ENCODE measurements at regions not wholly inside any gene's neighbourhood (a gene's known extent, or its start where the extent isn't known, plus 50 kb on each side); places are given as distances from the start of the nearest gene placed in this dataset.

GRCh38 chr15:39359771-39360170 lies 221.1 kb upstream of the THBS1 start:
- WGBS, 2 donors (ENCODE audit: extremely low coverage in 2 of 2, insufficient read length in 2 of 2, insufficient replicate concordance in 1 of 2): no CpG with 5 or more reads among the region's 3 CpGs
- no peak overlapping the region for H2BK5ac ChIP-seq (ENCODE audit: low read length)
- no peak for DNase-seq (ENCODE audit: low spot score)
- H2AK5ac ChIP-seq (ENCODE audit: low read depth, low read length): no peak overlapping the region
- H3K79me1 ChIP-seq (ENCODE audit: low read depth, low read length): no peaks in the 10 kb centered on the region
- peaks cover 0 to 3% (median 0%) of the 10 kb centered on the region in 3 experiments for H3K27me3 ChIP-seq (ENCODE audit: control insufficient read depth in 3 of 3, insufficient read depth in 3 of 3, low read depth in 1 of 3, low read length in 3 of 3)
- no peak overlapping the region for H3K27ac ChIP-seq (replicated peaks; ENCODE audit: low read length)
- H3K18ac ChIP-seq (ENCODE audit: low read length): no peak overlapping the region
- H3K4me3 ChIP-seq (ENCODE audit: low read length in 2 of 2): no peak overlapping the region
- H3K36me3 ChIP-seq (replicated peaks in 1 of 2; ENCODE audit: control insufficient read depth in 2 of 2, insufficient read depth in 2 of 2, low read length in 2 of 2): no peaks in the 10 kb centered on the region
- H4K91ac ChIP-seq (ENCODE audit: low read depth, low read length, poor library complexity): no peak overlapping the region
- H3K9me3 ChIP-seq (replicated peaks in 1 of 2; ENCODE audit: control insufficient read depth in 2 of 2, insufficient read depth in 1 of 2, low read depth in 1 of 2, low read length in 2 of 2): no peaks in the 10 kb centered on the region
- no peak overlapping the region for H2BK15ac ChIP-seq (ENCODE audit: low read length)
- H4K8ac ChIP-seq (ENCODE audit: low read depth, low read length): no peak overlapping the region
- no peaks in the 10 kb centered on the region for H3K4me1 ChIP-seq (ENCODE audit: control insufficient read depth in 2 of 2, insufficient read depth in 1 of 2, low read depth in 1 of 2, low read length in 2 of 2)
- H3K14ac ChIP-seq (ENCODE audit: low read length): no peak overlapping the region
- no peak overlapping the region for H2AFZ ChIP-seq (ENCODE audit: low read length)
- H3K4ac ChIP-seq (ENCODE audit: low read length): no peak overlapping the region
- H3K9ac ChIP-seq (ENCODE audit: low read depth, low read length, poor library complexity): no peak overlapping the region
- no peak overlapping the region for H2BK120ac ChIP-seq (ENCODE audit: low read depth, low read length)
- no peak overlapping the region for H3K4me2 ChIP-seq (ENCODE audit: insufficient read depth, low read length, poor library complexity, severe bottlenecking)
- no peak overlapping the region for H2BK12ac ChIP-seq (ENCODE audit: low read length)
- no peak overlapping the region for H3K23ac ChIP-seq (ENCODE audit: low read depth, low read length, poor library complexity)

DNA sequence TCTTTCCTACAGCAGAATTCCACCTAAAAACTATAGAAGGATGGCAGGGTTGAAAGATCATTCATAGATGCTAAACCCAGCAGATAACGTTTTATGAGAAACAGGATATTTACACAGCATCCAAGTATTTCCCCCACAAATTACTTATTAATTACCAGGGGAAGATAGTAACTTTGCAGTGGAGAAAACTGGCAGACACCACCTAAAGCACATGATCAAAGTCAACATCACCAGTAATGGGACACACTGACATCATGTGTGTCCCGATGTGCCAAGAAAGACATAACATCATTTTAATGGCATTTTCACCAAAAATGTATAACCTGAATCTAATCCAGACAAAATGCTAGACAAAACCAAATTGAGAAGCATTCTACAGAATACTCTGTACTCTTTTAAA lies 220.4 kb upstream of the THBS1 start:
- no peak for DNase-seq (ENCODE audit: low spot score)
- Histone ChIP-seq H3K4me1 (ENCODE audit: control insufficient read depth in 2 of 2, insufficient read depth in 1 of 2, low read depth in 1 of 2, low read length in 2 of 2) (no peaks in the 10 kb centered on the region), H2BK120ac (ENCODE audit: low read depth, low read length) (no peak overlapping the region), H2AFZ (ENCODE audit: low read length) (no peak overlapping the region), H3K9ac (ENCODE audit: low read depth, low read length, poor library complexity) (no peak overlapping the region), H3K14ac (ENCODE audit: low read length) (no peak overlapping the region), H3K79me1 (ENCODE audit: low read depth, low read length) (no peaks in the 10 kb centered on the region), H4K91ac (ENCODE audit: low read depth, low read length, poor library complexity) (no peak overlapping the region), H3K36me3 (replicated peaks in 1 of 2; ENCODE audit: control insufficient read depth in 2 of 2, insufficient read depth in 2 of 2, low read length in 2 of 2) (no peaks in the 10 kb centered on the region), H2AK5ac (ENCODE audit: low read depth, low read length) (no peak overlapping the region), H3K18ac (ENCODE audit: low read length) (no peak overlapping the region), H2BK15ac (ENCODE audit: low read length) (no peak overlapping the region), H3K9me3 (replicated peaks in 1 of 2; ENCODE audit: control insufficient read depth in 2 of 2, insufficient read depth in 1 of 2, low read depth in 1 of 2, low read length in 2 of 2) (no peaks in the 10 kb centered on the region), H2BK12ac (ENCODE audit: low read length) (no peak overlapping the region), H3K4me2 (ENCODE audit: insufficient read depth, low read length, poor library complexity, severe bottlenecking) (no peak overlapping the region), H3K23ac (ENCODE audit: low read depth, low read length, poor library complexity) (no peak overlapping the region), H3K27me3 (ENCODE audit: control insufficient read depth in 3 of 3, insufficient read depth in 3 of 3, low read depth in 1 of 3, low read length in 3 of 3) (peaks cover 0 to 2% (median 0%) of the 10 kb centered on the region in 3 experiments), H3K4me3 (ENCODE audit: low read length in 2 of 2) (no peak overlapping the region), H3K4ac (ENCODE audit: low read length) (no peak overlapping the region), H2BK5ac (ENCODE audit: low read length) (no peak overlapping the region), H3K27ac (replicated peaks; ENCODE audit: low read length) (no peak overlapping the region), H4K8ac (ENCODE audit: low read depth, low read length) (no peak overlapping the region)
- no CpG with 5 or more reads among the region's 2 CpGs for WGBS, 2 donors (ENCODE audit: extremely low coverage in 2 of 2, insufficient read length in 2 of 2, insufficient replicate concordance in 1 of 2)

- Histone ChIP-seq H3K4me2 (ENCODE audit: insufficient read depth, low read length, poor library complexity, severe bottlenecking) (no peak overlapping the region), H2AK5ac (ENCODE audit: low read depth, low read length) (no peak overlapping the region), H2BK120ac (ENCODE audit: low read depth, low read length) (no peak overlapping the region), H3K27ac (replicated peaks; ENCODE audit: low read length) (no peak overlapping the region), H2AFZ (ENCODE audit: low read length) (no peak overlapping the region), H4K91ac (ENCODE audit: low read depth, low read length, poor library complexity) (no peak overlapping the region), H3K23ac (ENCODE audit: low read depth, low read length, poor library complexity) (no peak overlapping the region), H4K8ac (ENCODE audit: low read depth, low read length) (no peak overlapping the region), H3K9me3 (replicated peaks in 1 of 2; ENCODE audit: control insufficient read depth in 2 of 2, insufficient read depth in 1 of 2, low read depth in 1 of 2, low read length in 2 of 2) (no peaks in the 10 kb centered on the region), H3K27me3 (ENCODE audit: control insufficient read depth in 3 of 3, insufficient read depth in 3 of 3, low read depth in 1 of 3, low read length in 3 of 3) (no peaks in the 10 kb centered on the region), H2BK15ac (ENCODE audit: low read length) (no peak overlapping the region), H3K9ac (ENCODE audit: low read depth, low read length, poor library complexity) (no peak overlapping the region), H3K4ac (ENCODE audit: low read length) (no peak overlapping the region), H3K4me3 (ENCODE audit: low read length in 2 of 2) (no peak overlapping the region), H2BK5ac (ENCODE audit: low read length) (no peak overlapping the region), H2BK12ac (ENCODE audit: low read length) (no peak overlapping the region), H3K36me3 (replicated peaks in 1 of 2; ENCODE audit: control insufficient read depth in 2 of 2, insufficient read depth in 2 of 2, low read length in 2 of 2) (no peaks in the 10 kb centered on the region), H3K79me1 (ENCODE audit: low read depth, low read length) (no peaks in the 10 kb centered on the region), H3K18ac (ENCODE audit: low read length) (no peak overlapping the region), H3K4me1 (ENCODE audit: control insufficient read depth in 2 of 2, insufficient read depth in 1 of 2, low read depth in 1 of 2, low read length in 2 of 2) (no peaks in the 10 kb centered on the region), H3K14ac (ENCODE audit: low read length) (no peak overlapping the region)
- WGBS, 2 donors (ENCODE audit: extremely low coverage in 2 of 2, insufficient read length in 2 of 2, insufficient replicate concordance in 1 of 2): no CpG with 5 or more reads among the region's 3 CpGs
- no peak for DNase-seq (ENCODE audit: low spot score)
Observed at GRCh38 chr15:39361497-39361896, 219.4 kb upstream of the THBS1 start.

DNA sequence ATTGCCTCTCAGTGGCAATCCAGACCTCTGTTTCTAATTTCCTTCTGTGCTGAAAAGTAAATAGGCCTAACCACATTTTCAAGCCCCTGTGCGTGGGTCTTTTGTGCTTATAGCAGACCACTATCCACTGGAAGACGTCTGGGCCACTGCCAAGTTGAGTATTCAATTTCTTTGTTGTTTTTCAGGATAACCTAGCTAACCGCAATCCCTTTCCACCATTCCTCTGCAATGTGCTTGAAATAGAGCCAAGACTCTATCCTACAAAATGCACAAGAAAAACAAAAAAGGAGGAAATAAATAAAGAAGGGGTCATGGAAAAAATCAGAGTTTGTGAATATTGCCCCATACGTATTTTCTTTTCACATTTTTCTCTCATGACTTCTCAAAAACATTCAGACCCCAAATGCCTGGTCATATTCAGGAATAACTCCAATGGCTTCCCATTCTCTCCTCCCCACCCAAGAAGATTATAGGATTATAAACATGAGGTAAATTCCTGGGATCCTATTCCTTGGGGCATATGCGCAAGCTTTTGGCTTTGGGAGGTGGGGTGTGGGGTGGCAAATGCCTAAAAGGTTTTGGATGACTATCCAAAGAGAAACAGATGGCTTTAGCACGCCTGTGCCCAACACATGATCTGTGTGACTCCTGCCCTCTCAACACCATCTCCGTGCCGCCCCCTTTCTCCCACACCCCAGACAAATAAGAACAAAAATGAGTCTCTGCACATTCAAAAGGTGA lies 217.9 kb upstream of the THBS1 start:
- Histone ChIP-seq H4K8ac (ENCODE audit: low read depth, low read length) (no peak overlapping the region), H3K18ac (ENCODE audit: low read length) (no peak overlapping the region), H3K36me3 (replicated peaks in 1 of 2; ENCODE audit: control insufficient read depth in 2 of 2, insufficient read depth in 2 of 2, low read length in 2 of 2) (no peaks in the 10 kb centered on the region), H3K4me3 (ENCODE audit: low read length in 2 of 2) (no peak overlapping the region), H3K9ac (ENCODE audit: low read depth, low read length, poor library complexity) (no peak overlapping the region), H2BK12ac (ENCODE audit: low read length) (no peak overlapping the region), H2BK120ac (ENCODE audit: low read depth, low read length) (no peak overlapping the region), H2BK15ac (ENCODE audit: low read length) (no peak overlapping the region), H3K4me2 (ENCODE audit: insufficient read depth, low read length, poor library complexity, severe bottlenecking) (no peak overlapping the region), H2BK5ac (ENCODE audit: low read length) (no peak overlapping the region), H3K4ac (ENCODE audit: low read length) (no peak overlapping the region), H3K23ac (ENCODE audit: low read depth, low read length, poor library complexity) (no peak overlapping the region), H3K27me3 (ENCODE audit: control insufficient read depth in 3 of 3, insufficient read depth in 3 of 3, low read depth in 1 of 3, low read length in 3 of 3) (no peaks in the 10 kb centered on the region), H3K14ac (ENCODE audit: low read length) (no peak overlapping the region), H4K91ac (ENCODE audit: low read depth, low read length, poor library complexity) (no peak overlapping the region), H2AK5ac (ENCODE audit: low read depth, low read length) (no peak overlapping the region), H3K27ac (replicated peaks; ENCODE audit: low read length) (no peak overlapping the region), H3K4me1 (ENCODE audit: control insufficient read depth in 2 of 2, insufficient read depth in 1 of 2, low read depth in 1 of 2, low read length in 2 of 2) (no peaks in the 10 kb centered on the region), H3K79me1 (ENCODE audit: low read depth, low read length) (no peaks in the 10 kb centered on the region), H2AFZ (ENCODE audit: low read length) (no peak overlapping the region), H3K9me3 (replicated peaks in 1 of 2; ENCODE audit: control insufficient read depth in 2 of 2, insufficient read depth in 1 of 2, low read depth in 1 of 2, low read length in 2 of 2) (no peaks in the 10 kb centered on the region)
- no peak for DNase-seq (ENCODE audit: low spot score)
- no CpG with 5 or more reads among the region's 8 CpGs for WGBS, 2 donors (ENCODE audit: extremely low coverage in 2 of 2, insufficient read length in 2 of 2, insufficient replicate concordance in 1 of 2)

All from neuronal stem cell (in vitro differentiated cells).